Endothelial cell of umbilical vein (primary cell): ENCODE measurements at regions not wholly inside any gene's neighbourhood (a gene's known extent, or its start where the extent isn't known, plus 50 kb on each side); places are given as distances from the start of the nearest gene placed in this dataset.

ENCODE experiments used
- BruUV-seq: library from RNA; stranded (reverse); fragments of 400-500 nt; replicated peaks from 2 replicates; lab custom pipeline; 2021; lab: Mats Ljungman, UMichigan
- CTCF ChIA-PET: fragments of 300-600, 350-600 bp; sonication (Branson Sonifier 250); formaldehyde crosslinking; loops from one replicate; lab custom pipeline; 2021; ENCODE audit warnings: antibody characterized with exemption, inconsistent platforms; lab: Charles Lee
- POLR2A ChIA-PET: fragments of 300-600, 350-600 bp; sonication (Branson Sonifier 250); formaldehyde crosslinking; loops from one replicate; lab custom pipeline; 2021; ENCODE audit warnings: antibody characterized with exemption, inconsistent platforms; lab: Charles Lee
- DNase-seq: peaks from one replicate; pipeline ENCODE4 v3.0.0-alpha.2; 2011; ENCODE audit warnings: low read depth, low spot score
- FAIRE-seq: peaks from 2 replicates; lab custom pipeline; 2011; peaks lifted over from hg19 to GRCh38; lab: Jason Lieb, UNC
- H2AFZ ChIP-seq: 2 replicates; pipeline ENCODE4 v1.6.0; 2012; ENCODE audit warnings: low read depth, low read length, control low read depth, inconsistent platforms
- H3K27ac ChIP-seq: 2 replicates; pipeline ENCODE4 v1.5.1; 2011; ENCODE audit warnings: low read depth, mild to moderate bottlenecking, control low read depth, low read length, moderate library complexity; ENCODE audit not compliant: insufficient read depth
- H3K27me3 ChIP-seq, 2 experiments: 2 replicates each; pipeline versions ENCODE4 v1.6.0 to v1.6.1; 2011; ENCODE audit warnings: low read length in 2 of 2, mixed read lengths in 1 of 2; ENCODE audit not compliant: control insufficient read depth in 2 of 2, insufficient read depth in 2 of 2
- H3K36me3 ChIP-seq, 2 experiments: 2 replicates in 1 of 2; 3 replicates in 1 of 2; pipeline ENCODE4 v1.5.1; 2011; ENCODE audit warnings: low read length in 2 of 2, mild to moderate bottlenecking in 1 of 2, moderate library complexity in 1 of 2; ENCODE audit not compliant: control insufficient read depth in 2 of 2, insufficient read depth in 2 of 2; ENCODE audit errors: extremely low read depth in 1 of 2
- H3K4me1 ChIP-seq: 3 replicates; pipeline ENCODE4 v1.5.1; 2011; ENCODE audit warnings: mild to moderate bottlenecking, low read length; ENCODE audit not compliant: control insufficient read depth, insufficient read depth; ENCODE audit errors: extremely low read depth
- H3K4me2 ChIP-seq: 2 replicates; pipeline ENCODE4 v1.6.1; 2011; ENCODE audit warnings: low read length, control low read depth, mixed read lengths; ENCODE audit not compliant: insufficient read depth
- H3K4me3 ChIP-seq, 3 experiments: fragments of 200-600 bp in 1 of 3; sonication (generic), shearing (Covaris generic) in 1 of 3; replicated peaks in 1 of 3; 2 replicates each; pipeline ENCODE4 v1.5.1; 2011 to 2016; ENCODE audit warnings: control low read depth in 3 of 3, low read length in 3 of 3, mild to moderate bottlenecking in 2 of 3, inconsistent platforms in 1 of 3, low read depth in 1 of 3, moderate library complexity in 1 of 3; ENCODE audit not compliant: insufficient read depth in 1 of 3
- H3K79me2 ChIP-seq: 2 replicates; pipeline ENCODE4 v1.6.0; 2012; ENCODE audit warnings: low read length, inconsistent platforms; ENCODE audit not compliant: control insufficient read depth, insufficient read depth
- H3K9ac ChIP-seq: replicated peaks from 2 replicates; pipeline ENCODE3; 2011; ENCODE audit warnings: low read length, control low read depth; ENCODE audit not compliant: insufficient read depth; ENCODE audit errors: extremely low read depth
- H3K9me1 ChIP-seq: replicated peaks from 3 replicates; pipeline ENCODE4 v1.6.0; 2011; ENCODE audit warnings: mild to moderate bottlenecking, low read length; ENCODE audit not compliant: control insufficient read depth, insufficient read depth; ENCODE audit errors: extremely low read depth
- H3K9me3 ChIP-seq: replicated peaks from 2 replicates; pipeline ENCODE4 v1.5.1; 2012; ENCODE audit warnings: low read length, inconsistent platforms; ENCODE audit not compliant: control insufficient read depth, insufficient read depth
- H4K20me1 ChIP-seq: replicated peaks from 2 replicates; pipeline ENCODE3; 2011; ENCODE audit warnings: mild to moderate bottlenecking, low read length; ENCODE audit not compliant: control insufficient read depth, insufficient read depth; ENCODE audit errors: extremely low read depth
- CTCF ChIP-seq, 2 donors: IDR thresholded peaks; 1 replicate in 1 of 2; 2 replicates in 1 of 2; pipeline ENCODE4 v1.5.1; 2011; ENCODE audit warnings: low read length in 2 of 2, mild to moderate bottlenecking in 2 of 2, moderate library complexity in 2 of 2, control low read depth in 1 of 2, inconsistent platforms in 1 of 2, low read depth in 1 of 2; ENCODE audit not compliant: insufficient read depth in 1 of 2; ENCODE audit errors: extremely low read depth in 1 of 2
- EZH2 ChIP-seq: IDR thresholded peaks from 2 replicates; pipeline ENCODE4 v1.6.1; 2012; ENCODE audit warnings: borderline replicate concordance, low read depth, mild to moderate bottlenecking, moderate library complexity, low read length, inconsistent platforms; ENCODE audit not compliant: severe bottlenecking
- FOS ChIP-seq: IDR thresholded peaks from 2 replicates; pipeline ENCODE4 v1.6.1; 2011; ENCODE audit warnings: mild to moderate bottlenecking, low read length, moderate library complexity, borderline replicate concordance; ENCODE audit not compliant: insufficient read depth
- GATA2 ChIP-seq: IDR thresholded peaks from 2 replicates; pipeline ENCODE4 v1.7.0; 2011; ENCODE audit warnings: low read depth, mild to moderate bottlenecking, moderate library complexity, mixed read lengths, low read length; ENCODE audit not compliant: insufficient read length, insufficient read depth
- MAX ChIP-seq: IDR thresholded peaks from 2 replicates; pipeline ENCODE4 v1.6.1; 2011; ENCODE audit not compliant: insufficient read depth, insufficient read length
- MYC ChIP-seq: IDR thresholded peaks from one replicate; pipeline ENCODE4 v1.6.1; 2011; ENCODE audit warnings: mild to moderate bottlenecking, low read depth, low read length
- POLR2A ChIP-seq: IDR thresholded peaks from 2 replicates; pipeline ENCODE4 v1.6.1; 2012; ENCODE audit warnings: low read depth, mild to moderate bottlenecking, control low read depth, low read length
- POLR2AphosphoS5 ChIP-seq: IDR thresholded peaks from 2 replicates; pipeline ENCODE4 v1.6.1; 2012; ENCODE audit warnings: low read depth, mild to moderate bottlenecking, control low read depth, low read length, moderate library complexity; ENCODE audit not compliant: insufficient read depth
- dilution Hi-C: fragments of 300-500 bp; cut with MboI; formaldehyde crosslinking; loops from one replicate; pipeline ENCODE4 v1.15.0; 2019; ENCODE audit warnings: low sequenced_read_pairs; ENCODE audit not compliant: extremely low pct_ligation_motif_present
- intact Hi-C: fragments of 100-400 bp; cut with micrococcal nuclease; formaldehyde crosslinking; loops from one replicate; pipeline ENCODE4 v1.10.0; 2022

- Histone ChIP-seq H3K4me3 (no peak overlapping the region), H3K9me3 (no peaks in the 10 kb centered on the region), H2AFZ (no peak overlapping the region), H3K36me3 (no peaks in the 10 kb centered on the region), H3K9ac (no peak overlapping the region), H3K4me2 (no peak overlapping the region), H3K4me1 (no peaks in the 10 kb centered on the region), H3K79me2 (no peaks in the 10 kb centered on the region), H4K20me1 (no peaks in the 10 kb centered on the region), H3K9me1 (no peaks in the 10 kb centered on the region), H3K27ac (no peak overlapping the region), H3K27me3 (no peaks in the 10 kb centered on the region)
- ChIA-PET POLR2A (no interaction called here), CTCF (no interaction called here)
- intact Hi-C loops = no loop called here
- DNase-seq (no peak), FAIRE-seq (no peak)
- dilution Hi-C loops = no loop called here
- no TSS peak for BruUV-seq
- TF ChIP-seq CTCF (IDR thresholded peaks at IDR 0.05; ENCODE audit: extremely low read depth in 1 of 2, insufficient read depth in 1 of 2, low read depth in 1 of 2, low read length in 2 of 2) (no peak), GATA2 (no peak), EZH2 (no peak)
These were observed 107.0 kb downstream of the ZNF486 start for GRCh38 chr19:20273951-20274570.

- Histone ChIP-seq H3K9me1 (no peaks in the 10 kb centered on the region), H4K20me1 (no peaks in the 10 kb centered on the region), H3K27me3 (no peaks in the 10 kb centered on the region), H3K4me2 (no peak overlapping the region), H3K9me3 (no peaks in the 10 kb centered on the region), H3K79me2 (no peaks in the 10 kb centered on the region), H3K36me3 (no peaks in the 10 kb centered on the region), H3K27ac (no peak overlapping the region), H3K4me3 (no peak overlapping the region), H2AFZ (no peak overlapping the region), H3K4me1 (no peaks in the 10 kb centered on the region), H3K9ac (no peak overlapping the region)
- intact Hi-C loops (no loop called here), dilution Hi-C loops (no loop called here)
- ChIA-PET POLR2A (no interaction called here), CTCF (no interaction called here)
- FAIRE-seq = no peak
- DNase-seq = no peak
- no TSS peak for BruUV-seq
- TF ChIP-seq POLR2A (no peak), MAX (no peak), POLR2AphosphoS5 (no peak), FOS (no peak), GATA2 (no peak), CTCF (IDR thresholded peaks at IDR 0.05; ENCODE audit: extremely low read depth in 1 of 2, insufficient read depth in 1 of 2, low read depth in 1 of 2, low read length in 2 of 2) (no peak), MYC (no peak)
These were observed 106.4 kb downstream of the ZNF486 start for GRCh38 chr19:20273376-20273775.
